Activated B cell treated with CpG ODN at 0.5 μM for 24 hours (primary cell): ENCODE measurements at regions not wholly inside any gene's neighbourhood (a gene's known extent, or its start where the extent isn't known, plus 50 kb on each side); places are given as distances from the start of the nearest gene placed in this dataset.

Experiments
- ATAC-seq: fragments of 200-7000 bp; cut with Tn5 transposase; one replicate; pipeline ENCODE4 v1.10.0; 2021; ENCODE audit warnings: low read depth, mild to moderate bottlenecking, moderate library complexity
- CTCF ChIA-PET: fragments of 350-600 bp; sonication (Branson Sonifier 250); formaldehyde crosslinking; loops from one replicate; lab custom pipeline; 2021; ENCODE audit warnings: antibody characterized with exemption; lab: Charles Lee
- POLR2A ChIA-PET: fragments of 350-600 bp; sonication (Branson Sonifier 250); formaldehyde crosslinking; loops from one replicate; lab custom pipeline; 2021; ENCODE audit warnings: antibody characterized with exemption; lab: Charles Lee
- DNase-seq: peaks from one replicate; pipeline ENCODE4 v3.0.0; 2022
- H3K27ac Mint-ChIP-seq: one replicate; pipeline ENCODE4 v1.8.0; 2020; ENCODE audit warnings: mixed read lengths
- H3K27me3 Mint-ChIP-seq: one replicate; pipeline ENCODE4 v1.8.0; 2021; ENCODE audit warnings: mixed read lengths
- H3K36me3 Mint-ChIP-seq: one replicate; pipeline ENCODE4 v1.8.0; 2021; ENCODE audit warnings: low read depth, mixed read lengths
- H3K4me1 Mint-ChIP-seq: one replicate; pipeline ENCODE4 v1.8.0; 2021; ENCODE audit warnings: mixed read lengths
- H3K4me3 Mint-ChIP-seq: one replicate; pipeline ENCODE4 v1.8.0; 2020; ENCODE audit warnings: mild to moderate bottlenecking, mixed read lengths
- H3K9me3 Mint-ChIP-seq: one replicate; pipeline ENCODE4 v1.8.0; 2020; ENCODE audit warnings: mixed read lengths
- intact Hi-C: fragments of 100-400 bp; cut with micrococcal nuclease; formaldehyde crosslinking; loops from one replicate; pipeline ENCODE4 v1.15.1; 2024
- TF ChIP-seq, protein P1 (sequence below): fragments of 200-600 bp; IDR thresholded peaks from one replicate; pipeline ENCODE4 v1.8.0; 2022; ENCODE audit warnings: antibody characterized with exemption, mild to moderate bottlenecking

DNA sequence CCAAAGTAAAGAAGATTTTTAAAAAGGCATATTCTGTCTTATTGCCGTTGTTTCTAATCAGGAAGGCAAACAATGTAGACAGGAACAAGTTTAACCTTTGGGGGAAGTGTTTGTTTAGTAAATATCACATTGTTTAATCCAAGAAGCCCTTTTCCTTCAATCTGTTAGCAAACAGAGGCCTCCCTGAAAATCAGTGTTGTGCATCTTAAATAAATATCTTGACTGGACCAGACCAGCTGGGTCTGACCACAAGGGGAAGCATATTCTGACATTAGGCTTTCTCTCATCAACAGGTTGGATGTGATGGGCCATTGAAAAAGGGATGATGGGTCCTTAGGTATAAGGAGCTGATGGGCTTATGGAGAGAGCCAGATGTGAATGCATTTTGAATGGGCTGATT lies 81.8 kb upstream of the SGIP1 start:
- TF ChIP-seq, protein P1, sequence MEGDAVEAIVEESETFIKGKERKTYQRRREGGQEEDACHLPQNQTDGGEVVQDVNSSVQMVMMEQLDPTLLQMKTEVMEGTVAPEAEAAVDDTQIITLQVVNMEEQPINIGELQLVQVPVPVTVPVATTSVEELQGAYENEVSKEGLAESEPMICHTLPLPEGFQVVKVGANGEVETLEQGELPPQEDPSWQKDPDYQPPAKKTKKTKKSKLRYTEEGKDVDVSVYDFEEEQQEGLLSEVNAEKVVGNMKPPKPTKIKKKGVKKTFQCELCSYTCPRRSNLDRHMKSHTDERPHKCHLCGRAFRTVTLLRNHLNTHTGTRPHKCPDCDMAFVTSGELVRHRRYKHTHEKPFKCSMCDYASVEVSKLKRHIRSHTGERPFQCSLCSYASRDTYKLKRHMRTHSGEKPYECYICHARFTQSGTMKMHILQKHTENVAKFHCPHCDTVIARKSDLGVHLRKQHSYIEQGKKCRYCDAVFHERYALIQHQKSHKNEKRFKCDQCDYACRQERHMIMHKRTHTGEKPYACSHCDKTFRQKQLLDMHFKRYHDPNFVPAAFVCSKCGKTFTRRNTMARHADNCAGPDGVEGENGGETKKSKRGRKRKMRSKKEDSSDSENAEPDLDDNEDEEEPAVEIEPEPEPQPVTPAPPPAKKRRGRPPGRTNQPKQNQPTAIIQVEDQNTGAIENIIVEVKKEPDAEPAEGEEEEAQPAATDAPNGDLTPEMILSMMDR: no peak
- DNase-seq (no peak), ATAC-seq (no peak)
- no peaks in the 10 kb centered on the region for H3K4me1 Mint-ChIP-seq
- intact Hi-C loops: no loop called here
- H3K27me3 Mint-ChIP-seq: peaks cover 1% of the 10 kb centered on the region
- H3K9me3 Mint-ChIP-seq: no peaks in the 10 kb centered on the region
- H3K4me3 Mint-ChIP-seq: no peak overlapping the region
- CTCF ChIA-PET: interaction anchor here (13.6 kb wide), 1 partner anchor 202 kb away, joined by 437 read pairs; no protein-coding TSS in a partner anchor
- H3K36me3 Mint-ChIP-seq: no peaks in the 10 kb centered on the region
- no peak overlapping the region for H3K27ac Mint-ChIP-seq
- POLR2A ChIA-PET: no interaction called here

DNA sequence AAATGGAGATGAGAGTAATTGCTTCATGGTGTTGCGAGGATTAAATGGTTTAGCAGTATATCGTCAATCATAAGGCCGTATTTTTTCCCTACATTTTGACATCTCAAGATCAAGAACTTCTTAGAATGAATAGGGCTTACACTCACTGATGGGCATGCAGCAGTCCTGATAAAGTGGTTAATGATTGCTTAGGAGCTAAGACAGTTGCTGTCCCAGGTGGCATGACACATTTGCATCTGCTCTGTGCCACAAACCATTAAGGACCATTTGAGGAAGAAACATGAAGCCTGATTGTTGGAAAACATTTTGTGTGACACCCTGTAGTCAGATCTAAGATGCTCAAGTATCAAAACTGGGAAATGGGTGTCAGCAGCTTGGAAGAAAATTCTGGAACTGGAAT lies 81.0 kb upstream of the SGIP1 start:
- CTCF ChIA-PET: interaction anchor here (13.6 kb wide), 1 partner anchor 203 kb away, joined by 437 read pairs; no protein-coding TSS in a partner anchor
- no peak for ATAC-seq
- Mint-ChIP-seq H3K9me3 (no peaks in the 10 kb centered on the region), H3K4me3 (no peak overlapping the region), H3K36me3 (no peaks in the 10 kb centered on the region), H3K27me3 (peaks cover 5% of the 10 kb centered on the region), H3K4me1 (no peaks in the 10 kb centered on the region), H3K27ac (no peak overlapping the region)
- no peak for DNase-seq
- POLR2A ChIA-PET: no interaction called here
- TF ChIP-seq, protein P1: no peak
- intact Hi-C loops: no loop called here

DNA sequence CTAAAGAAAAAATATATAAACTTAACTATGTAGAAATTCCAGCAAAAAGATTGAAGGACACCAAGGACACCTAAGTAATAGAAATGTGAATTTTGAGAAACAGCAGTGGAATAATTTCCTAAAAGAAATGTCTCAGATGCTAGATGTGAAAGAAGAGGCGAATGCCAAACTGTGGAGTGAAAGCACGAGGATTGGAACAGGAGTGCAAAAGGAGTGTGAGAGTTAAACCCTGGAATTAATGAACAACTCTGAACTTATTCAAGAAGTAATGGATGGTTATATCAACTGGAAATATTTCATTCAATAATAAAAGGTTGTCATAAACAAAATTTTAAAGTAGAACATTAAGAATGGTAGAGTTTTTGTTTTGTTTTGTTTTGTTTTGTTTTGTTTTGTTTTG lies 78.5 kb upstream of the SGIP1 start:
- POLR2A ChIA-PET: no interaction called here
- CTCF ChIA-PET: no interaction called here
- Mint-ChIP-seq H3K27ac (no peak overlapping the region), H3K9me3 (peaks cover 9% of the 10 kb centered on the region), H3K4me1 (no peaks in the 10 kb centered on the region), H3K27me3 (peaks cover 8% of the 10 kb centered on the region), H3K4me3 (no peak overlapping the region), H3K36me3 (no peaks in the 10 kb centered on the region)
- intact Hi-C loops: no loop called here
- TF ChIP-seq, protein P1: no peak
- ATAC-seq (no peak), DNase-seq (no peak)

DNA sequence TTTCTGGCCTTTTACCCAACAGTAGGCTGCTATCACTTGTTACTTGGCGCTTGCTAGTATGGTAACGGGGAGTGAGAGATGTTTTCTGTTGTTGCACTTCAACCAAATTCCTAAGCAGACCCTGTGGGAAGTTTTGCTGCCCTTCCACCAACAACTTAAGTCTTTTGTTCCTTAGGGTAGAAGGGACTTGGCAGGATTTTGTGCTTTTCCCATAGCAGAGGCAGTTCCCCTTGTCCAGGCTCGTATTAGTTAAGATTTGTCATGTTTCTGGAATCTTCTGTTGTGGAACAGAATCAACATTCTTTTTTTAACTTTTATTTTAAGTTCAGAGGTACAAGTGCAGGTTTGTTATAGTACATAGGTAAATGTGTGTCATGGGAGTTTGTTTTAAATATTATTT lies 73.2 kb upstream of the SGIP1 start:
- ChIA-PET CTCF (no interaction called here), POLR2A (no interaction called here)
- no peak overlapping the region for H3K27ac Mint-ChIP-seq
- DNase-seq (no peak), ATAC-seq (no peak)
- no peaks in the 10 kb centered on the region for H3K36me3 Mint-ChIP-seq
- intact Hi-C loops: no loop called here
- TF ChIP-seq, protein P1: no peak
- H3K27me3 Mint-ChIP-seq: peaks cover 19% of the 10 kb centered on the region
- H3K9me3 Mint-ChIP-seq: peaks cover 27% of the 10 kb centered on the region
- H3K4me1 Mint-ChIP-seq: no peaks in the 10 kb centered on the region
- no peak overlapping the region for H3K4me3 Mint-ChIP-seq

DNA sequence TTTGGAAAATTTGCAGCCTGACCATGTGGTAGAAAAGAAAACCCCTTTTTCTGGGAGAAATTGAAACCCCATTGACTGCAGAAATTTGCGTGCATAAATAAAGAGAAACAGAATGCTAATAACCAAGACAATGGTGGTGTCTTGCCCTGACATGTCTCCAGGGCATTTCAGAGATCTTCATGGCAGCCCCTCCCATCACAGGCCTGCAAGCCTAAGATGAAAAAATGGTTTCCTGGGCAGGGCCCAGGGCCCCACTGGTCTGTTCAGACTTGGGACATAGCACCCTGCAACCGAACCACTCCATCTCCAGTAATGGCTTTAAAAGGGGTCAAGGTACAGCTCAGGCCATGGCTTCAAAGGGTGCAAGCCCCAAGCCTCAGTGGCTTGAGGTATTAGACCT lies 71.6 kb upstream of the SGIP1 start:
- H3K4me1 Mint-ChIP-seq: no peaks in the 10 kb centered on the region
- H3K27ac Mint-ChIP-seq: no peak overlapping the region
- TF ChIP-seq, protein P1: no peak
- H3K27me3 Mint-ChIP-seq: peaks cover 21% of the 10 kb centered on the region
- POLR2A ChIA-PET: no interaction called here
- no peaks in the 10 kb centered on the region for H3K36me3 Mint-ChIP-seq
- ATAC-seq (no peak), DNase-seq (no peak)
- H3K4me3 Mint-ChIP-seq: no peak overlapping the region
- intact Hi-C loops: no loop called here
- CTCF ChIA-PET: no interaction called here
- H3K9me3 Mint-ChIP-seq: peaks cover 27% of the 10 kb centered on the region
